Panc1 (cell line): ENCODE measurements at regions not wholly inside any gene's neighbourhood (a gene's known extent, or its start where the extent isn't known, plus 50 kb on each side); places are given as distances from the start of the nearest gene placed in this dataset.

Experiments
- ATAC-seq: fragments of 200-7000 bp; cut with Tn5 transposase; 2 replicates; pipeline ENCODE4 v1.9.1; 2020; ENCODE audit warnings: mild to moderate bottlenecking, moderate library complexity
- BruUV-seq: library from RNA; stranded (reverse); fragments of 400-500 nt; replicated peaks from 2 replicates; lab custom pipeline; 2021; lab: Mats Ljungman, UMichigan
- CTCF ChIA-PET: fragments of 300-600 bp; sonication (Branson Sonifier 250); formaldehyde crosslinking; loops from one replicate; lab custom pipeline; 2022; ENCODE audit warnings: antibody characterized with exemption; lab: Charles Lee
- POLR2A ChIA-PET: fragments of 300-600 bp; sonication (Branson Sonifier 250); formaldehyde crosslinking; loops from one replicate; lab custom pipeline; 2022; ENCODE audit warnings: antibody characterized with exemption; lab: Charles Lee
- DNase-seq: peaks from one replicate; pipeline ENCODE4 v3.0.0-alpha.2; 2010; ENCODE audit warnings: low read depth, low spot score
- H3K27ac ChIP-seq: 2 replicates; pipeline ENCODE4 v1.5.1; 2011; ENCODE audit warnings: mild to moderate bottlenecking, low read length, inconsistent platforms
- H3K27me3 ChIP-seq: fragments of 200-500 bp; sonication (Bioruptor generic); 2 replicates; pipeline ENCODE4 v1.6.0; 2014; ENCODE audit warnings: low read length, inconsistent platforms; ENCODE audit not compliant: control insufficient read depth, insufficient read depth
- H3K36me3 ChIP-seq: fragments of 200-500 bp; sonication (Bioruptor generic); 2 replicates; pipeline ENCODE4 v1.5.1; 2014; ENCODE audit warnings: inconsistent platforms, mild to moderate bottlenecking, low read length, moderate library complexity; ENCODE audit not compliant: control insufficient read depth, insufficient read depth
- H3K4me1 ChIP-seq: 2 replicates; pipeline ENCODE4 v1.5.1; 2011; ENCODE audit warnings: inconsistent platforms, mild to moderate bottlenecking, low read length, moderate library complexity; ENCODE audit not compliant: control insufficient read depth, insufficient read depth
- H3K4me3 ChIP-seq, 2 experiments: 2 replicates each; pipeline ENCODE4 v1.5.1; 2011 to 2012; ENCODE audit warnings: low read depth in 2 of 2, low read length in 2 of 2, mild to moderate bottlenecking in 2 of 2, inconsistent platforms in 1 of 2, moderate library complexity in 1 of 2
- H3K9me3 ChIP-seq: fragments of 200-500 bp; sonication (Bioruptor generic); 2 replicates; pipeline ENCODE4 v1.5.1; 2014; ENCODE audit warnings: low read depth, mild to moderate bottlenecking, inconsistent platforms, low read length, moderate library complexity; ENCODE audit not compliant: control insufficient read depth, insufficient read depth
- CTCF ChIP-seq: fragments of 450-650 bp; IDR thresholded peaks from 2 replicates; pipeline ENCODE4 v1.5.1; 2017; ENCODE audit warnings: mild to moderate bottlenecking
- POLR2AphosphoS5 ChIP-seq: IDR thresholded peaks from 2 replicates; pipeline ENCODE4 v1.6.1; 2012; ENCODE audit warnings: mild to moderate bottlenecking, low read depth, low read length, moderate library complexity
- REST ChIP-seq, 2 experiments: IDR thresholded peaks; 2 replicates each; pipeline ENCODE4 v1.6.1; 2011 to 2012; ENCODE audit warnings: low read depth in 2 of 2, control low read depth in 1 of 2, low read length in 1 of 2, mild to moderate bottlenecking in 1 of 2, moderate library complexity in 1 of 2; ENCODE audit not compliant: insufficient read depth in 1 of 2
- SIN3A ChIP-seq: IDR thresholded peaks from 2 replicates; pipeline ENCODE4 v1.6.1; 2012; ENCODE audit warnings: low read depth, mild to moderate bottlenecking, low read length, moderate library complexity, borderline replicate concordance; ENCODE audit not compliant: insufficient read depth
- TCF7L2 ChIP-seq: IDR thresholded peaks from 2 replicates; pipeline ENCODE4 v1.6.1; 2011; ENCODE audit warnings: mild to moderate bottlenecking, low read depth, low read length, inconsistent platforms
- in situ Hi-C: cut with HindIII; loops from 2 replicates; pipeline ENCODE4 v1.10.0; 2016; ENCODE audit warnings: low sequenced_read_pairs, low pct_unique_long_range_greater_than_20kb
- intact Hi-C: fragments of 100-400 bp; cut with micrococcal nuclease; formaldehyde crosslinking; loops from one replicate; pipeline ENCODE4 v1.10.0; 2022; ENCODE audit not compliant: unreplicated experiment

- no peaks in the 10 kb centered on the region for H3K4me1 ChIP-seq
- H3K9me3 ChIP-seq: no peaks in the 10 kb centered on the region
- TF ChIP-seq TCF7L2 (no peak), CTCF (no peak), SIN3A (no peak), REST (IDR thresholded peaks at IDR 0.05; ENCODE audit: insufficient read depth in 1 of 2, low read depth in 2 of 2, low read length in 1 of 2) (no peak), POLR2AphosphoS5 (no peak)
- BruUV-seq: no TSS peak
- no peaks in the 10 kb centered on the region for H3K36me3 ChIP-seq
- in situ Hi-C loops: no loop called here
- ATAC-seq (no peak), DNase-seq (no peak)
- CTCF ChIA-PET: no interaction called here
- intact Hi-C loops: no loop called here
- no peaks in the 10 kb centered on the region for H3K27me3 ChIP-seq
- no peak overlapping the region for H3K4me3 ChIP-seq
- no peak overlapping the region for H3K27ac ChIP-seq
- POLR2A ChIA-PET: no interaction called here
Observed at GRCh38 chr6:93164781-93165180, 254.6 kb downstream of the EPHA7 start.

GRCh38 chr6:93163146-93163545 is 256.2 kb downstream of the EPHA7 start:
- no peaks in the 10 kb centered on the region for H3K36me3 ChIP-seq
- H3K9me3 ChIP-seq: no peaks in the 10 kb centered on the region
- no peak for ATAC-seq
- in situ Hi-C loops: no loop called here
- intact Hi-C loops: no loop called here
- H3K27me3 ChIP-seq: no peaks in the 10 kb centered on the region
- TF ChIP-seq TCF7L2 (no peak), REST (IDR thresholded peaks at IDR 0.05; ENCODE audit: insufficient read depth in 1 of 2, low read depth in 2 of 2, low read length in 1 of 2) (no peak), POLR2AphosphoS5 (no peak), SIN3A (no peak), CTCF (no peak)
- CTCF ChIA-PET: no interaction called here
- no peak for DNase-seq
- POLR2A ChIA-PET: no interaction called here
- no peak overlapping the region for H3K4me3 ChIP-seq
- no peak overlapping the region for H3K27ac ChIP-seq
- BruUV-seq: no TSS peak
- no peaks in the 10 kb centered on the region for H3K4me1 ChIP-seq
